GM18870 (cell line): ENCODE measurements at regions not wholly inside any gene's neighbourhood (a gene's known extent, or its start where the extent isn't known, plus 50 kb on each side); places are given as distances from the start of the nearest gene placed in this dataset.

Experiments
- ATAC-seq: cut with Tn5 transposase; IDR thresholded peaks from one replicate; pipeline ENCODE4 v1.9.1; 2021; ENCODE audit warnings: moderate library complexity; ENCODE audit not compliant: unreplicated experiment

DNA sequence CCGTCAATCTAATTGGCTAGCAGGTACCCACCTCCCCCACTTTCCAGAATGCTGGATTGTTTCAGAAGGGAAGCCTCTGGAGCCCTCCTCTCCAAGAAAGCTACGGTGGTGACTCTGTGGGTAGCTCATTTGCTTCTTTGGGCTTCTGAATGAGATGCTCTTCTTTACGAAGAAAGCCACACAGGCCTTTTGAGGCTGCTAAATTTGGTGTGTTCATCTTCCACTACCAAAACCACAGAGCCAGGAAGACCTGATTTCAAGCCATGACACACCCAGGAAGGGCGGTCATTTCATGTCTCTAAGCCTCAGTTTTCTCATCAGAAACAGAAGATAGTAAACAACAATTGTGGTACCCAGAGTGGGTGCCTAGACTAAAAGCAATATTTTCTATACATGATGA is 901.2 kb downstream of the KCNMA1 start:
- ATAC-seq = no peak

DNA sequence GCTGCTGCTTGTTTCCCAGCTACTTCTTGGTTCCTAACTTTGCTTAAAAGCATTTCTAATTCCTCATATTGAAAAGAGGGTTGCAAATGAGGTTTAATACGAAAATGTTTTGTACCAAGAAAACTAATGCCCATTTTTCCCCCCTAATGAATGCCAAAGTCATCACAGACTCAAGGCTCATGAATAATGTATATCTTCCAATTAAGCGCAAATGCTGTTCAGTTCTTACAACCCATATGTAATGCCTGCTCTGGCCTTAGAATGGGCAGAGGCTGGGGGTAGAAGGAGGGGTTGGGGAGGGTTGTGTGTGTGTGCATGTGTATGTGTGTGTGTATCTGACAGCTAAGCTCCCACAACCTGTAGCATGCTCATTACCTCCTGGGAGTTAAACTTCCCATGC is 901.7 kb downstream of the KCNMA1 start:
- ATAC-seq = no peak

DNA sequence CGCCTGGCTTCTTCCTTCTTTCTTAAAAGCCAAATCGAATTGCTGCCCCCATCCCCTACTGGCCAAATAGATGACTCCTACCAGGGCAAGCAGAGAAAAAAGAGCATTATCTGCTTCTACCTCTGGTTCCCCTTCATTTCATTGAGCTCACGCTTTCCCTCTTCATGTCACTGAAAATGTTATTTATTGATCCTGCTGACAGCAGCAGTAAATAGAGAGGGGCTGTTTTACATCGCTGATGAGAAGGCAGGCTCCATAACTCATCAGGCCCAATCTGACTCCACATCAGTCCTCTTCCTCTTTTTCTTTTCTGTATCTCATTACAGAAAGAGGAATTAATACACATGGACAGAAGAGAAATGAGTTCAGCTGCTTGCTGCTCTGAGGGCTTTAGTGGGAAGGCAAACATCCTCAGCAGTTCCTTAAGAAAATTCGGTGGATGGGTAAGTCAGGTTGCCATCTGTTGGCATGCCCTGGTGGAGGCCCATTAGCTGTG is 904.1 kb downstream of the KCNMA1 start:
- ATAC-seq = no peak

DNA sequence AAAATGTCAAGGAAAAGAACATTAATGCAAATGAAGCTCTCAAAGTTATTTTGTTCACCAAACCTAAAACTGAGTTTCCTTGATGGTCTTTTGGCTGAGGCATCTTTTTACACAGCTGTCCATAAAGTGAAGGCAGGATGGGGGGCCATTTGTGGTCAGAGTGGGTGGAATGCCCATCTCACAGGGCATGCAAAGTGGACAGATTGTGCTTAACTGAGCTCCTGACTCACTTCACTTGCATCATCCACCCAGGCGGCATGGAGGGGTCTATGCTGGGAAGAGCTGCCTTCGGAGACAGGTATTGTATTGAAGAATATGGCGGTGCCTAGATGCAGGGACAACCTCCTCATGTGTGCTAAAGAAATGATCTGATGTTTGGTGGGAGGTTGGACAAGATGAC is 905.3 kb downstream of the KCNMA1 start:
- ATAC-seq = no peak

DNA sequence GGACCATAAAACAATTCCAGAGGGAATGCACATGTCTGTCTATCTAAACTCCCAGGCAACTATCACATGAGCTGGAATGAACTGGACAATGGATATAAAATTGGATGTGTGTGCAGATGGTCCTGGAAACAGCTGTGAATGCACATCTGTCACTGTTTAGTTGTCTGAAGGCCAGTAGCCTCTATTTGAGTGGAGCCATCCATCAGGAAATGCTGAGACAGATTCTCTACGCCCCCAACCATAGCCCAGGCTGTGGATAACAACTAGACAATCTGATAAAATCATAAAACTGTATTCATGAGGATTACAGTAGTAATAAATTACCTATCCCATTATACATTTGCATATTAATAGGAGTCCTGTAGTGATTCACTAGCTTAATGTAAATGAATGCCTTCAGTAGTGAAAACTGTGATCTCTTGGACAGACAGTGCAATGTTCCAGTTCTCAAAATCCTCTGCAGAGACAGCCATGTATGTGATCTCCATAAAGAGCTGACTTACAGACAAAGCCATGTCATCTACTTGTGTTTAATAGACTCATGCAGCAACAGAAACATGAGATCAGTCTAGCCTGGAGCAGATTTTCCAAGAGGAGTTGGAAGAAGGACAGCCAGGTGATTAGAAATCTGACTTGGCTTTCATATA is 907.6 kb downstream of the KCNMA1 start:
- no peak for ATAC-seq

DNA sequence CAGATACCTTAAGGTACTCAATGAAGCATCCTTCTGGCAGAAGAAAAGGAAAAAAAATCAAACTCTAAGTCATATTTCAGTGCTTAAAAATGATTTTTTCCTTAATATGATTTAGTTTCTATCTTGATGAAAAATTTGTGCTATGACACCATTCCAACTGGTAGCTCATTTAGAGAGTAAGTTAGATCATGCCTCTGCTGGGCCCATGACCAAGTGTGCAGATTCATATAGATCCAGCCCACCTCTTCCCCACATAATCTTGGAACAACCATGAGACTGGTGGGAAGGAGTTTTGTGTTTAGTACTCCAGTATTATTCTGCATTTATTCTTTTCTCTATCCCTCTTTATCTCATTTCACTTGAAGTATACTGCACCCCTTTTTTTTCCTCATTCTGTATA is 908.3 kb downstream of the KCNMA1 start:
- no peak for ATAC-seq

DNA sequence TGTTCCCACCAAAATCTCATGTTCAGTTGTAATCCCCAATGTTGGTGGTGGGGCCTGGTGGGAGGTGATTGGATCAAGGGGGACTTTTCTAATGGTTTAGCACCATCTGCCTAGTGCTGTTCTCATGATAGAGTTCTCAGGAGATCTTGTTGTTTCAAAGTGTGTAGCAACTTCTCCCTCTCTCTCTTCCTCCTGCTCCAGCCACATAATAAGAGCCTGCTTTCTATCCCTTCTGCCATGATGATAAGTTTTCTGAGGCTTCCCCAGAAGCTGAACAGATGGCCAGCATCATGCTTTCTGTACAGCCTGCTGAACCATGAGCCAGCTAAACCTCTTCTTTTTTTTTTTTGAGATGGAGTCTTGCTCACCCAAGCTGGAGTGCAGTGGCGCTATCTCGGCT is 910.6 kb downstream of the KCNMA1 start:
- ATAC-seq = no peak

DNA sequence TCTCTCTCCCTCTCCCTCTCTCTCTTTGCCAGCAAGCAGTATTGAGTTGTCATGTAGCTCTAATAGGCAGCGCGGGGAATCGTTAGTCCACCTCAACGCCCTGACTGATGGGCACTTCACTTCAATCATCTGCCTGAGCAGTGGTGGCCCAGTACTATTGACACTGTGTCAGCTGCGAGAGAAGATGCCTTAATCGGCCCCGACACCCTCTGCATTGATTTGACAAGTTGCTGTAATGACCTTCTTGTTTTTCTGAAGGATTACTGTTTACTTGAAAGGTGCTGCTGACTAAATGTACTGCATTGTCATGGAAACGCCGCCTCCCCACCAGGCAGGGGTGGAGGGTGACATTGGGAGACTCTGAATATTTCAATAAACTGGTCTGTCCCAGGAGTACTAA is 913.8 kb downstream of the KCNMA1 start:
- ATAC-seq = no peak

DNA sequence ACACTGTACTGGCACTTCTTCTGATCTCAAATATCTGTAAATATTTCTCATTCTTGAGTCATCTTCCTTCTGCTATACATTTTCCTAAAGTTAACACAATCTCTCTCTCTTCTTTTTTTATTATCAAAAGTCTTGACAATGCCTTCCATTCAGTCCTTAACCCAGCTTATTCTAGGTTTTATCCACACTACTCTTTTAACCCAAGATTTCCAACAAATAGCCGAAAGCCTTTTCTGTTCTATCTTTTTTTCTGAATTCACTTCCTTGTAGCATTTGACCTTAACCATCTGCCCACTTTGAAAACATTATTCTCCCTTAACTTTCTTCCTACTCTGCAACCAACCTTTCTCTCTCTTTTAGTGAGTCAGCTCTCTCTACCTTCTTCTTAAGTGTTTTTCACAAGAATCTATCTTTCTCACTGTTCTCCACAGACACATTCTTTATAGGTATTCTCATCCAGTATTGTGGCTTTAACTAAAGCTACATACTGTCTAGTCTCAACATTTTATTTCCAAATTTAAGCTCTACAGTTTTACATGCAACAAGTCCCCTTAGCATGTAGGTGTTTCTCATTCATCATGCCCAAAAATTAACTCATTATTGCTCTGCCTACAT is 915.6 kb downstream of the KCNMA1 start:
- no peak for ATAC-seq

DNA sequence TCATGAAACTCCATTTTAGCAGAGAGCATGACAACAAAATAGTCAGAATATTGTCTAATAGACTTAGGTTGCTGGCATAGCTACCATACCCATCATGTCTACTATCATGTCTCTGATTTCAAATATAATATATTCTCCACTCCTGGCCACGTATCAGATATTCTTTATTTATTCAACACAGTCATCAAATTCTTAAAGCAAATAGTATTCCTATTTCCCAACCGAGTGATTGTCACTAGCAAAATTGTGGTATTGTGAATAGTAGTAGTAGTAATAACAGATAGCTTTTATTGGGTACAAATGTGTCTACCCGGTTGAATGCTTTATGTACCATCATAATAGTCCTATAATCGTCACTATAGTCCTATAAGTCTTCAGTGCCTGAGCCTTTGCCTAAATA is 918.6 kb downstream of the KCNMA1 start:
- ATAC-seq = no peak

DNA sequence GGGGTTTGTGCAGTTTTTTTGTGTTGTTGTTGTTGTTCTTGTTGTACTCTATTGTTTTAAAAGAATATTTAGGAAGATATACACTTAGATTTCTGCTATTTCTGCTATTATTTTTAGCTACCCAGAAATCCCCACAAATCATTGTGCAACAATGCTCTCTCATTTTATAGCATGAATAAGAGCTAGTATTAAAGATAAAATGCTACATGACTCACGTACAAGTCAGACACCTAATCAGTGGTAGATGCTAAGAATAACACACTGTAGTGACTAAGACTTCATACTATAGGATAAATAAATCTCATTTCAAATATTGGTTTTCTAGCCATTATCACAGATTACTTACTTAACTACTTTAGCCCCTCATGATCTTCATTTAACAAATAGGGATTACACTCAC is 920.5 kb downstream of the KCNMA1 start:
- no peak for ATAC-seq

DNA sequence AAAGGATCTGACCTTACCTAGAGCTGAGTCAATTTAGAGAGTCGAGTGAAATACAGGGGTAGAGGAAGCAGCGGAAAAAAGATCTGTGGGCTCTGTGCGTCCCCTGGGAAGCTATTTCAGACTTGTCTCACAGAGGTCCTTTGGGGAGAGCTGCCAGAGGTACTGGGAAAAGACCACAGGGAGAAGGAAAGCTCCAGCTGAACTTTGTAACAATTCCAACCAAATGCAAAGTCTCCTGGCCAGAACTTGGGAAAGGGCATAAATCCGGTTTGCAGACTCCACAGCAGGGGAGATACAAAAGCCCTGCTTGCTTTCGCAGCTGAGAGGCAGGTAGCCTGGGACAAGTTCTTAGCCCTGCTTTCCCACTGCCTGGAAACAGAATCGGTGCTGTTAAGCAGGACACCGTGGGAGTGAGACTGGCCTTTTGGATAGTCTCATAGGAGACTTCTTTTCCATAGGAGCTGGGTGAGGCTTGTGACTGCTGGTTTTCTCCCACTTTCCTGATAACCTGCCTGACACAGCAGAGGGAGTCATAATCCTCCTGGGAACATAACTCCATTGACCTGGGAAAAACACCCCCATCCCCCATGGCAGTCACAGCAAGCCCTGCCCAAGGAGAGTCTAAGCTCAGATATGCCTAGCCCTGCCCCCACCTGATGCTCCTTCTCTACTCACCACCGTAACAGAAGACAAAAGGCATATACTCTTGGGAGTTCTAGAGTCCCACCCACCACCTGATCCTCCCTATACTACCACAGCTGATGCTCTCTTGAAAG is 926.2 kb downstream of the KCNMA1 start:
- ATAC-seq = no peak

DNA sequence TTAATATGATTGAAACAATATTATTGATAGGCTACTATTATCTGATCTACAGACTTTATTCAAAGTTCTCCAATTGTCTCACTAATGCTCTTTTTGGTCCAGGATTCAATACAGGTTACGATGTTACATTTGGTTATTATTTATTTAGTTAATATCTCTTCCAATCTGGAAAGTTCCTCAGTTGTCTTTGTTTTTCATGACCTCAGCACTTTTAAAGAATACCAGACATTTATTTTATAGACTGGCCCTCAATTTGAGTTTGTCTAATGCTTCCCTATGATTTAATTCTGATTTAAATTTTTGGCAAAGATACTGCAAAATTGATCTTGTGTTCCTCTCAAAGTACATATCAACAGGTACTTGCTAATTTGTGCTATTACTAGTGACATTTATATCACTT is 937.4 kb downstream of the KCNMA1 start:
- no peak for ATAC-seq

DNA sequence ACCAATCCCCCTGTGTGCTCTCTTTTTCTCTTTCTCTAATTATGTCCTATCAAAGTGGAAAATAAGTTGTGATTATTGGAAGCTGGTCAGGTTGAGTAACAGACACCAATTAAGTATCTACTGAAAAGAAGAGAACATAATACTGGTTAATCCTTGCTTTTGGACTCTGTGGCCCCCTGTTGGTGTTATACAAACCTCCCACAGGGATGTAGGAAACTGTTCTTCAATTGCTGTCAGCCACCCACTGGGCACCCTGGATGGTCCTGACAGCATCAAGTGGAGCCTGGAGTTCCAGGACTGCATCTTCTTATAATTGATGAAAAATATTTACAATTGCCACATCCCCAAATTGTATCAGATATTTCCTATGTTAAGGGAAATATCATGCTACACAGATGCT is 939.7 kb downstream of the KCNMA1 start:
- ATAC-seq = no peak

DNA sequence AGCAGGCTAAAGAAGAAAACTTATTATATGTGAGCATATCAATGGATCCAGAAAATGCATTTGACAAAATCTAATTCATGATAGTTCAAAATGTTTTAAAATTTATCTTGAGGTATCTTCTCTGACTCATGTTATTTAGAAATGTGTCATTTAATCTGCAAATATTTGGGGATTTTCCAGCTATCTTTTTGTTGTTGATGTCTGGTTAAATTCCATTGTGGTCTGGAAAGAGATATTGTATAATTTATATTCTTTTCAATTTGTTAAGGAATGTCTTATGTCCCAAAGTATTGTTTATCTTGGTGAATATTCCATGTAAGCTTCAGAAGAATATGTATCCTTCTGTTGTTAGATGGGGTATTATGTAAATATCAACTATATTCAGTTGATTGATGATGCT is 942.5 kb downstream of the KCNMA1 start:
- ATAC-seq = no peak

DNA sequence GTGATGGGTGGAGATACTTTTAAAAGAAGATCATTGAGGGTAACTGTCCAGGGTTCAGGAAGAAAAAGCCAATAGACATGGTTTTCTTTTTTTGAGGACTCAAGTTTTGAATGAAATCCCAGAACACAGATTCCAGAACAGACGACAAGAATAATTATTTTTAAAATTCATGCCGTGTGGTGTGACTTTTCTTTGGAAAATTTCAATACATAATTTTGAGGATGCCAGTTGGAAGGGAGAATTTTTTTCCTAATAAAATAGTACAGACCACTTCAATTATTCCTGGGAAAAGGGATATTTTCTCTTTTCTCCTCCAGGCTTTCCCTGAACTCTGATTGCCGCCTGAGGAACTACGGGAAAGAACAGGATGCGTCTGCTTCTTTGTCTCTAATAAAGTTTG is 951.4 kb downstream of the KCNMA1 start:
- ATAC-seq = no peak

DNA sequence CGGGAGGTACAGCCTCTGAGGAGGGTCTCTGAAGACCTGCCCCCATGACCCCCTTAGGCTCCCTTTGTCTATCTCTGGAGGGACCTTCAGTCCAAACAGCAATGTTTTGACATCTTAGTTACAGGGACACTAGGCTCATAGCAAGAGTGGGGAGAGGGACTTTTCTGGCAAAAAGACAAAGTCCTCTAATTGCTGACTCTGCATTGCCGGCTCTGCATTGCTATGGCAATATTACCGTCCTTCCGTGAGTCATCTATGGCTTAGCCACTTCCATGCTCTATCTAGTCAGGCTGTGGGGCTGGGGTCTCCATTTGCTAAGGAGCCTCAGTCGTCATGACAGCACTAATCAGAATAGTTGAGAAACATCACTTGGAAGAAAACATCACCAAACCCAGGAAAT is 952.6 kb downstream of the KCNMA1 start:
- ATAC-seq = no peak

DNA sequence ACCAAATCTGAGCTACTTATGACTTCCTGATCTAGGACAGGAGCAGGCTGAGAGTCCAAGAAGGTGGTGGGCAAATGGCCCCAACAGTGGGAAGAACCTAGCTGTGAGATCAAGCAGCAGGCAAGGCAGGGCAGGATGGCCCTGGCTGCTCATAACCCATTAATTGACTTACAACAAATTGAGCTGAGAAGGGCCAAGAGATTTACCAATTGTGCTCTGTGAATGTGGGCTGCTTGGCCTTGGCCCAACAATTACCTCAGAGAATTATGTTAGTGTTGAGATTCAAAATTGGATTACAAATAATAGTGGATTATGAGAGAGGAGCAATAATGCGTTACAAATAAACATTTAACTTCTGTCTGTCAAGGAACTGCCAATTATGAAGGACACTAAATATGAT is 956.5 kb downstream of the KCNMA1 start:
- no peak for ATAC-seq

DNA sequence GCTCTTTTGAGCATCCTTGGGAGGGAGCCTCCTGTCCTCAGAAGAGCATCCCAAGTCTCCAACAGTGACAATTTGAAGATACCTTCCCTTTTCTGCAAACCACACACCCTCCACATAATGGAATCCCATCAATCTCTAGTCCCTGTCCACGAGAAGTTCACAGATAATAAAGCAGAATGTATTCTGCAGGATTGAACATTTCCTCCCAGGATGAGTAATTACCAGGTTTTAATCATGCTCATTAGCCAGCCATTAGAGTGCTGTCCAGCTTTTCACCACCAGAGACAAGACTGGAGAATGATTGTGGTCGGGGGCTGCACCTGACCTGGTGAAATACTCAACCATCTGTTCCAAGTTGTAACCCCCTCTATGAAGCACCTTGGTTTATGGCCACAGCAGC is 958.6 kb downstream of the KCNMA1 start:
- no peak for ATAC-seq

DNA sequence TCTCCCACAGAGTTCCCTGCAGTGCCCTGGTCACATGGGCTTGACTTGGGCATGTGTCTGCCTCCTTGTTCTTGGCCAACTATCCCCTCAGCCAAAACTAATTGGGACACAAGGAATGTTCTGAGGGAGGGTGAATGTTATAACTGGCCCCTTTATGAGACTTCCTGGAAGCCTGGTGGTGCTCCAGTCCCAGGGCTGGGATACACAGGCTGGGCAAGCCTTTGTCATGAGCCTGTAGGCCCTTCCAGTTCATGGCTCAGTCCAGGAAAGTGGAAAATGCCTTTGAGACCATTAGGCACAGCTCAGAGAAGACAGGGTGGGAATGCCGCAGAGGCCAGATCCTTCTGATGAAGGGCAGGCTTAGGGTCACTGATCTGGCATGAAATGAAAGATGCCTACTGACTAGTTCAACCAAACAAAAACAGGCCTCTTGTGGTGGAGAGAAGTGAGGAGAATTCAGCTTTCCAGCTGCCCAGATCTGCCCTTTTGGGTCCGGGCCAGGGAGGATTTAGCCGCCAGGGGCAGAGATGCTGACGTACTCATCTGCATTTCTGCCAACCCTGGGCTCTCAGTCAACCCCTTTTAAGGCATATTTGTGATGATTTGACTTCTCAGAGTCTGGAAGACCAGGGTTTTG is 961.5 kb downstream of the KCNMA1 start:
- no peak for ATAC-seq

DNA sequence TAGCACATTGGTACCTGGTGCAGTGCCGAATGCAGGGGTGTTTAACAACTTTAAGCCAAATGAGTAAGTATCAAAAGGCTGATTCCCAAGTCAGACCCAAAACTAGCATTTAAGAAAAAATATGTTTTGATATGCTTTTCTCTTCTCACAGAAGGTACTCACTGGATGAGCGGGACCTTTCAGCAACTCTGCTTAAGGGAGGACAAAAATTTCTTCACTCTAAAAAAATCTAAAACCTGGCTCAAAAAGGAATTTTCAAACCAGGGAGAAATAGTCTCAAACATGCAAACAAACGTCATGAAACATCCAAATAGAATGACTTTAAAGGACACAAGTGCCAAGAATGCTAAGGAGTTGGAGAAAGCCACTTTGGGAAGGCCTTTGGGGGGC is 962.1 kb downstream of the KCNMA1 start:
- ATAC-seq = no peak
